Panc1 (cell line): ENCODE measurements at regions not wholly inside any gene's neighbourhood (a gene's known extent, or its start where the extent isn't known, plus 50 kb on each side); places are given as distances from the start of the nearest gene placed in this dataset.

ENCODE experiments used
- ATAC-seq: fragments of 200-7000 bp; cut with Tn5 transposase; 2 replicates; pipeline ENCODE4 v1.9.1; 2020; ENCODE audit warnings: mild to moderate bottlenecking, moderate library complexity
- BruUV-seq: library from RNA; stranded (reverse); fragments of 400-500 nt; replicated peaks from 2 replicates; lab custom pipeline; 2021; lab: Mats Ljungman, UMichigan
- CTCF ChIA-PET: fragments of 300-600 bp; sonication (Branson Sonifier 250); formaldehyde crosslinking; loops from one replicate; lab custom pipeline; 2022; ENCODE audit warnings: antibody characterized with exemption; lab: Charles Lee
- POLR2A ChIA-PET: fragments of 300-600 bp; sonication (Branson Sonifier 250); formaldehyde crosslinking; loops from one replicate; lab custom pipeline; 2022; ENCODE audit warnings: antibody characterized with exemption; lab: Charles Lee
- DNase-seq: peaks from one replicate; pipeline ENCODE4 v3.0.0-alpha.2; 2010; ENCODE audit warnings: low read depth, low spot score
- H3K27ac ChIP-seq: 2 replicates; pipeline ENCODE4 v1.5.1; 2011; ENCODE audit warnings: mild to moderate bottlenecking, low read length, inconsistent platforms
- H3K27me3 ChIP-seq: fragments of 200-500 bp; sonication (Bioruptor generic); 2 replicates; pipeline ENCODE4 v1.6.0; 2014; ENCODE audit warnings: low read length, inconsistent platforms; ENCODE audit not compliant: control insufficient read depth, insufficient read depth
- H3K36me3 ChIP-seq: fragments of 200-500 bp; sonication (Bioruptor generic); 2 replicates; pipeline ENCODE4 v1.5.1; 2014; ENCODE audit warnings: inconsistent platforms, mild to moderate bottlenecking, low read length, moderate library complexity; ENCODE audit not compliant: control insufficient read depth, insufficient read depth
- H3K4me1 ChIP-seq: 2 replicates; pipeline ENCODE4 v1.5.1; 2011; ENCODE audit warnings: inconsistent platforms, mild to moderate bottlenecking, low read length, moderate library complexity; ENCODE audit not compliant: control insufficient read depth, insufficient read depth
- H3K4me3 ChIP-seq, 2 experiments: 2 replicates each; pipeline ENCODE4 v1.5.1; 2011 to 2012; ENCODE audit warnings: low read depth in 2 of 2, low read length in 2 of 2, mild to moderate bottlenecking in 2 of 2, inconsistent platforms in 1 of 2, moderate library complexity in 1 of 2
- H3K9me3 ChIP-seq: fragments of 200-500 bp; sonication (Bioruptor generic); 2 replicates; pipeline ENCODE4 v1.5.1; 2014; ENCODE audit warnings: low read depth, mild to moderate bottlenecking, inconsistent platforms, low read length, moderate library complexity; ENCODE audit not compliant: control insufficient read depth, insufficient read depth
- POLR2AphosphoS5 ChIP-seq: IDR thresholded peaks from 2 replicates; pipeline ENCODE4 v1.6.1; 2012; ENCODE audit warnings: mild to moderate bottlenecking, low read depth, low read length, moderate library complexity
- SIN3A ChIP-seq: IDR thresholded peaks from 2 replicates; pipeline ENCODE4 v1.6.1; 2012; ENCODE audit warnings: low read depth, mild to moderate bottlenecking, low read length, moderate library complexity, borderline replicate concordance; ENCODE audit not compliant: insufficient read depth
- TCF7L2 ChIP-seq: IDR thresholded peaks from 2 replicates; pipeline ENCODE4 v1.6.1; 2011; ENCODE audit warnings: mild to moderate bottlenecking, low read depth, low read length, inconsistent platforms
- in situ Hi-C: cut with HindIII; loops from 2 replicates; pipeline ENCODE4 v1.10.0; 2016; ENCODE audit warnings: low sequenced_read_pairs, low pct_unique_long_range_greater_than_20kb
- intact Hi-C: fragments of 100-400 bp; cut with micrococcal nuclease; formaldehyde crosslinking; loops from one replicate; pipeline ENCODE4 v1.10.0; 2022; ENCODE audit not compliant: unreplicated experiment
- TF ChIP-seq, protein P1 (sequence below), 2 experiments: IDR thresholded peaks; 2 replicates each; pipeline ENCODE4 v1.6.1; 2011 to 2012; ENCODE audit warnings: low read depth in 2 of 2, control low read depth in 1 of 2, low read length in 1 of 2, mild to moderate bottlenecking in 1 of 2, moderate library complexity in 1 of 2; ENCODE audit not compliant: insufficient read depth in 1 of 2
- TF ChIP-seq, protein P2 (sequence below): fragments of 450-650 bp; IDR thresholded peaks from 2 replicates; pipeline ENCODE4 v1.5.1; 2017; ENCODE audit warnings: mild to moderate bottlenecking

DNA sequence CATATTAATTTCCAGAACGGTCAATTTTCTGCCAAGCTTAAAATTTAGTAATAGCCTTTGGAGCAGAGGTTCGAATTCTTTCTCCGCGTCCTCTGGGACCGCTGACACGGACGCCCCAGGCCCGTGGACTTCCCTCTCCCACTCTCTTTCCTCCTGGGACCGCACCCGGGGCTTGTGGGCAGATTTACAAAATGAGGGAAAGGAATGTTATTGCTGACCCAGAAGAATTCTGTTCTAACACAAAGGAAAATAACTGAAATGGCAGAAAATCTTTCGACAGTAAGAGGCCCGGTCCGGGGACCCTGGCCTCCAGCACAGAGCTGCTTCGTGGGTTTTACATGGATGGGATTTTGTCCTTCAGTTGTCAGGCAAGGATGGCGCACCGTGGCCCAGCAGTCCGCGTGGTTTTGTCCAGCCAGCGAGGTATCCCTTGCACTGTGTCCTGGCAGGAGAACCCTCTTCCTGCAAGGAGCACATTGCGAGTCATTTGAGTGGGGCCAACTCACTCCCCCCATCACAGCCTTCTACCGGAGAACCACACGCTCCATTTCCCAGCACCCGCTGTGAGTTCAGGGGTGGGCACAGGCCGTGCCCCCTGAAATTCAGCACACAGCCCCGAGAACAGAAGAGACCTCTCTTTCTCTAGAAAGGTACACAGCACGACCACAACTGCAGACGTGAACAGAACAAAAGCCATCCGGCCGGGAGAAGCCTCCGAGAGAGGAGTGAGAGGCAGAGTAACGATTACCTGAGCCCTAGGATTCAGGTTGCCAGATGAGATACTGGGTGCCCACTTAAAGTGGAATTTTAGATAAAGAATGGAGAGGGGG is 106.0 kb upstream of the AFDN start:
- POLR2A ChIA-PET = no interaction called here
- Histone ChIP-seq H3K4me3 (no peak overlapping the region), H3K27ac (no peak overlapping the region), H3K27me3 (peaks cover 17% of the 10 kb centered on the region), H3K9me3 (no peaks in the 10 kb centered on the region), H3K4me1 (no peaks in the 10 kb centered on the region), H3K36me3 (no peaks in the 10 kb centered on the region)
- in situ Hi-C loops (no loop called here), intact Hi-C loops (no loop called here)
- CTCF ChIA-PET = no interaction called here
- no peak for TF ChIP-seq POLR2AphosphoS5
- no peak for TF ChIP-seq SIN3A
- TF ChIP-seq, protein P1, sequence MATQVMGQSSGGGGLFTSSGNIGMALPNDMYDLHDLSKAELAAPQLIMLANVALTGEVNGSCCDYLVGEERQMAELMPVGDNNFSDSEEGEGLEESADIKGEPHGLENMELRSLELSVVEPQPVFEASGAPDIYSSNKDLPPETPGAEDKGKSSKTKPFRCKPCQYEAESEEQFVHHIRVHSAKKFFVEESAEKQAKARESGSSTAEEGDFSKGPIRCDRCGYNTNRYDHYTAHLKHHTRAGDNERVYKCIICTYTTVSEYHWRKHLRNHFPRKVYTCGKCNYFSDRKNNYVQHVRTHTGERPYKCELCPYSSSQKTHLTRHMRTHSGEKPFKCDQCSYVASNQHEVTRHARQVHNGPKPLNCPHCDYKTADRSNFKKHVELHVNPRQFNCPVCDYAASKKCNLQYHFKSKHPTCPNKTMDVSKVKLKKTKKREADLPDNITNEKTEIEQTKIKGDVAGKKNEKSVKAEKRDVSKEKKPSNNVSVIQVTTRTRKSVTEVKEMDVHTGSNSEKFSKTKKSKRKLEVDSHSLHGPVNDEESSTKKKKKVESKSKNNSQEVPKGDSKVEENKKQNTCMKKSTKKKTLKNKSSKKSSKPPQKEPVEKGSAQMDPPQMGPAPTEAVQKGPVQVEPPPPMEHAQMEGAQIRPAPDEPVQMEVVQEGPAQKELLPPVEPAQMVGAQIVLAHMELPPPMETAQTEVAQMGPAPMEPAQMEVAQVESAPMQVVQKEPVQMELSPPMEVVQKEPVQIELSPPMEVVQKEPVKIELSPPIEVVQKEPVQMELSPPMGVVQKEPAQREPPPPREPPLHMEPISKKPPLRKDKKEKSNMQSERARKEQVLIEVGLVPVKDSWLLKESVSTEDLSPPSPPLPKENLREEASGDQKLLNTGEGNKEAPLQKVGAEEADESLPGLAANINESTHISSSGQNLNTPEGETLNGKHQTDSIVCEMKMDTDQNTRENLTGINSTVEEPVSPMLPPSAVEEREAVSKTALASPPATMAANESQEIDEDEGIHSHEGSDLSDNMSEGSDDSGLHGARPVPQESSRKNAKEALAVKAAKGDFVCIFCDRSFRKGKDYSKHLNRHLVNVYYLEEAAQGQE (IDR thresholded peaks at IDR 0.05; ENCODE audit: insufficient read depth in 1 of 2, low read depth in 2 of 2, low read length in 1 of 2) = no peak
- TF ChIP-seq TCF7L2 = no peak
- TF ChIP-seq, protein P2, sequence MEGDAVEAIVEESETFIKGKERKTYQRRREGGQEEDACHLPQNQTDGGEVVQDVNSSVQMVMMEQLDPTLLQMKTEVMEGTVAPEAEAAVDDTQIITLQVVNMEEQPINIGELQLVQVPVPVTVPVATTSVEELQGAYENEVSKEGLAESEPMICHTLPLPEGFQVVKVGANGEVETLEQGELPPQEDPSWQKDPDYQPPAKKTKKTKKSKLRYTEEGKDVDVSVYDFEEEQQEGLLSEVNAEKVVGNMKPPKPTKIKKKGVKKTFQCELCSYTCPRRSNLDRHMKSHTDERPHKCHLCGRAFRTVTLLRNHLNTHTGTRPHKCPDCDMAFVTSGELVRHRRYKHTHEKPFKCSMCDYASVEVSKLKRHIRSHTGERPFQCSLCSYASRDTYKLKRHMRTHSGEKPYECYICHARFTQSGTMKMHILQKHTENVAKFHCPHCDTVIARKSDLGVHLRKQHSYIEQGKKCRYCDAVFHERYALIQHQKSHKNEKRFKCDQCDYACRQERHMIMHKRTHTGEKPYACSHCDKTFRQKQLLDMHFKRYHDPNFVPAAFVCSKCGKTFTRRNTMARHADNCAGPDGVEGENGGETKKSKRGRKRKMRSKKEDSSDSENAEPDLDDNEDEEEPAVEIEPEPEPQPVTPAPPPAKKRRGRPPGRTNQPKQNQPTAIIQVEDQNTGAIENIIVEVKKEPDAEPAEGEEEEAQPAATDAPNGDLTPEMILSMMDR = no peak
- ATAC-seq = no peak
- BruUV-seq = no TSS peak
- no peak for DNase-seq

DNA sequence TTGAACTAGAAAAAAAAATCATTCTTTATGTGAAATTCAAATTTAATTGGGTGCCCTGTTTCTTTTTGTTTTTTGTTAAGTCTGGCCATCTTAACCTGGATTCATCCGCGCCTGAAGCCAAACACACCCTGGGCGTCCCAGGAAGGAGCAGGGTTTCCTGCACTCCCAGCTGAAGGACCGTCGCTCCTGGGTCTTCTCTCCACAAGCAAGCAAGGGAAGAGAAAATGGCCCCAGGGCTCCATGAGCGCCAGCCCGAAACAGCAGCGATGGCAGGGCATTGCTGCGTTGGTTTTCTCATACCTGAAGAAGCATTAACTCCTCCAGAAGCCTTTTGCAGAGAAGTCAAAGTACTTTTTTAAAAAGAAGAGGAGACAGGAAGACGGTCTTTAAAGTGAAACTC is 105.4 kb upstream of the AFDN start:
- Histone ChIP-seq H3K9me3 (no peaks in the 10 kb centered on the region), H3K36me3 (no peaks in the 10 kb centered on the region), H3K27me3 (peaks cover 15% of the 10 kb centered on the region; the same call in 1 of the 2 replicates), H3K27ac (no peak overlapping the region), H3K4me1 (no peaks in the 10 kb centered on the region), H3K4me3 (no peak overlapping the region)
- in situ Hi-C loops = no loop called here
- no peak for DNase-seq
- no TSS peak for BruUV-seq
- TF ChIP-seq TCF7L2 (no peak), POLR2AphosphoS5 (no peak), SIN3A (no peak)
- TF ChIP-seq, protein P1 (IDR thresholded peaks at IDR 0.05; ENCODE audit: insufficient read depth in 1 of 2, low read depth in 2 of 2, low read length in 1 of 2) = no peak
- TF ChIP-seq, protein P2 = no peak
- ChIA-PET POLR2A (no interaction called here), CTCF (no interaction called here)
- ATAC-seq = no peak
- intact Hi-C loops = no loop called here
